NCI-H526 (cell line): ENCODE measurements at regions not wholly inside any gene's neighbourhood (a gene's known extent, or its start where the extent isn't known, plus 50 kb on each side); places are given as distances from the start of the nearest gene placed in this dataset.
A peak's percentile ranks its signal among the peaks of the same experiment; 100 is the strongest.
"Not testable (repeated sequence)": the region's sequence is repeated elsewhere in the genome, so short reads cannot be mapped to it uniquely, and the experiment has no call there.

Experiments used
- DNase-seq, 2 experiments: peaks; one replicate each; lab custom pipeline; 2025; lab: John Stamatoyannopoulos, UW

- DNase-seq: not testable (repeated sequence)
These were observed 596.5 kb upstream of the DEFB115 start for GRCh38 chr20:30660982-30661381.

GRCh38 chr20:30668418-30668817 is 589.0 kb upstream of the DEFB115 start:
- not testable (repeated sequence) for DNase-seq

GRCh38 chr20:30669330-30670029 is 588.0 kb upstream of the DEFB115 start:
- not testable (repeated sequence) for DNase-seq

GRCh38 chr20:30671120-30671519 is 586.3 kb upstream of the DEFB115 start:
- DNase-seq: peak; percentile 83 to 91

GRCh38 chr20:30675988-30676564 is 581.4 kb upstream of the DEFB115 start:
- DNase-seq: not testable (repeated sequence)

GRCh38 chr20:30682236-30682635 is 575.2 kb upstream of the DEFB115 start:
- not testable (repeated sequence) for DNase-seq

- not testable (repeated sequence) for DNase-seq
These were observed 544.6 kb upstream of the DEFB115 start for GRCh38 chr20:30712861-30713260.

- DNase-seq: not testable (repeated sequence)
These were observed 537.9 kb upstream of the DEFB115 start for GRCh38 chr20:30719415-30720199.

- not testable (repeated sequence) for DNase-seq
These were observed 534.0 kb upstream of the DEFB115 start for GRCh38 chr20:30723511-30723910.

- DNase-seq: not testable (repeated sequence)
These were observed 533.4 kb upstream of the DEFB115 start for GRCh38 chr20:30723934-30724687.

GRCh38 chr20:30724688-30725074 is 532.8 kb upstream of the DEFB115 start:
- not testable (repeated sequence) for DNase-seq

GRCh38 chr20:30725188-30725587 is 532.3 kb upstream of the DEFB115 start:
- DNase-seq: not testable (repeated sequence)

- DNase-seq: not testable (repeated sequence)
These were observed 529.1 kb upstream of the DEFB115 start for GRCh38 chr20:30728271-30728885.
